Endothelial cell of umbilical vein (primary cell): ENCODE measurements at regions not wholly inside any gene's neighbourhood (a gene's known extent, or its start where the extent isn't known, plus 50 kb on each side); places are given as distances from the start of the nearest gene placed in this dataset.

Experiments used
- BruUV-seq: library from RNA; stranded (reverse); fragments of 400-500 nt; replicated peaks from 2 replicates; lab custom pipeline; 2021; lab: Mats Ljungman, UMichigan
- CTCF ChIA-PET: fragments of 300-600, 350-600 bp; sonication (Branson Sonifier 250); formaldehyde crosslinking; loops from one replicate; lab custom pipeline; 2021; ENCODE audit warnings: antibody characterized with exemption, inconsistent platforms; lab: Charles Lee
- POLR2A ChIA-PET: fragments of 300-600, 350-600 bp; sonication (Branson Sonifier 250); formaldehyde crosslinking; loops from one replicate; lab custom pipeline; 2021; ENCODE audit warnings: antibody characterized with exemption, inconsistent platforms; lab: Charles Lee
- DNase-seq: peaks from one replicate; pipeline ENCODE4 v3.0.0-alpha.2; 2011; ENCODE audit warnings: low read depth, low spot score
- FAIRE-seq: peaks from 2 replicates; lab custom pipeline; 2011; peaks lifted over from hg19 to GRCh38; lab: Jason Lieb, UNC
- H2AFZ ChIP-seq: 2 replicates; pipeline ENCODE4 v1.6.0; 2012; ENCODE audit warnings: low read depth, low read length, control low read depth, inconsistent platforms
- H3K27ac ChIP-seq: 2 replicates; pipeline ENCODE4 v1.5.1; 2011; ENCODE audit warnings: low read depth, mild to moderate bottlenecking, control low read depth, low read length, moderate library complexity; ENCODE audit not compliant: insufficient read depth
- H3K27me3 ChIP-seq, 2 experiments: 2 replicates each; pipeline versions ENCODE4 v1.6.0 to v1.6.1; 2011; ENCODE audit warnings: low read length in 2 of 2, mixed read lengths in 1 of 2; ENCODE audit not compliant: control insufficient read depth in 2 of 2, insufficient read depth in 2 of 2
- H3K36me3 ChIP-seq, 2 experiments: 2 replicates in 1 of 2; 3 replicates in 1 of 2; pipeline ENCODE4 v1.5.1; 2011; ENCODE audit warnings: low read length in 2 of 2, mild to moderate bottlenecking in 1 of 2, moderate library complexity in 1 of 2; ENCODE audit not compliant: control insufficient read depth in 2 of 2, insufficient read depth in 2 of 2; ENCODE audit errors: extremely low read depth in 1 of 2
- H3K4me1 ChIP-seq: 3 replicates; pipeline ENCODE4 v1.5.1; 2011; ENCODE audit warnings: mild to moderate bottlenecking, low read length; ENCODE audit not compliant: control insufficient read depth, insufficient read depth; ENCODE audit errors: extremely low read depth
- H3K4me2 ChIP-seq: 2 replicates; pipeline ENCODE4 v1.6.1; 2011; ENCODE audit warnings: low read length, control low read depth, mixed read lengths; ENCODE audit not compliant: insufficient read depth
- H3K4me3 ChIP-seq, 3 experiments: fragments of 200-600 bp in 1 of 3; sonication (generic), shearing (Covaris generic) in 1 of 3; replicated peaks in 1 of 3; 2 replicates each; pipeline ENCODE4 v1.5.1; 2011 to 2016; ENCODE audit warnings: control low read depth in 3 of 3, low read length in 3 of 3, mild to moderate bottlenecking in 2 of 3, inconsistent platforms in 1 of 3, low read depth in 1 of 3, moderate library complexity in 1 of 3; ENCODE audit not compliant: insufficient read depth in 1 of 3
- H3K79me2 ChIP-seq: 2 replicates; pipeline ENCODE4 v1.6.0; 2012; ENCODE audit warnings: low read length, inconsistent platforms; ENCODE audit not compliant: control insufficient read depth, insufficient read depth
- H3K9ac ChIP-seq: replicated peaks from 2 replicates; pipeline ENCODE3; 2011; ENCODE audit warnings: low read length, control low read depth; ENCODE audit not compliant: insufficient read depth; ENCODE audit errors: extremely low read depth
- H3K9me1 ChIP-seq: replicated peaks from 3 replicates; pipeline ENCODE4 v1.6.0; 2011; ENCODE audit warnings: mild to moderate bottlenecking, low read length; ENCODE audit not compliant: control insufficient read depth, insufficient read depth; ENCODE audit errors: extremely low read depth
- H3K9me3 ChIP-seq: replicated peaks from 2 replicates; pipeline ENCODE4 v1.5.1; 2012; ENCODE audit warnings: low read length, inconsistent platforms; ENCODE audit not compliant: control insufficient read depth, insufficient read depth
- H4K20me1 ChIP-seq: replicated peaks from 2 replicates; pipeline ENCODE3; 2011; ENCODE audit warnings: mild to moderate bottlenecking, low read length; ENCODE audit not compliant: control insufficient read depth, insufficient read depth; ENCODE audit errors: extremely low read depth
- CTCF ChIP-seq, 2 donors: IDR thresholded peaks; 1 replicate in 1 of 2; 2 replicates in 1 of 2; pipeline ENCODE4 v1.5.1; 2011; ENCODE audit warnings: low read length in 2 of 2, mild to moderate bottlenecking in 2 of 2, moderate library complexity in 2 of 2, control low read depth in 1 of 2, inconsistent platforms in 1 of 2, low read depth in 1 of 2; ENCODE audit not compliant: insufficient read depth in 1 of 2; ENCODE audit errors: extremely low read depth in 1 of 2
- EZH2 ChIP-seq: IDR thresholded peaks from 2 replicates; pipeline ENCODE4 v1.6.1; 2012; ENCODE audit warnings: borderline replicate concordance, low read depth, mild to moderate bottlenecking, moderate library complexity, low read length, inconsistent platforms; ENCODE audit not compliant: severe bottlenecking
- FOS ChIP-seq: IDR thresholded peaks from 2 replicates; pipeline ENCODE4 v1.6.1; 2011; ENCODE audit warnings: mild to moderate bottlenecking, low read length, moderate library complexity, borderline replicate concordance; ENCODE audit not compliant: insufficient read depth
- GATA2 ChIP-seq: IDR thresholded peaks from 2 replicates; pipeline ENCODE4 v1.7.0; 2011; ENCODE audit warnings: low read depth, mild to moderate bottlenecking, moderate library complexity, mixed read lengths, low read length; ENCODE audit not compliant: insufficient read length, insufficient read depth
- JUN ChIP-seq: IDR thresholded peaks from 2 replicates; pipeline ENCODE4 v1.6.1; 2011; ENCODE audit warnings: borderline replicate concordance, low read depth; ENCODE audit not compliant: insufficient read length, insufficient read depth
- MYC ChIP-seq: IDR thresholded peaks from one replicate; pipeline ENCODE4 v1.6.1; 2011; ENCODE audit warnings: mild to moderate bottlenecking, low read depth, low read length
- POLR2A ChIP-seq: IDR thresholded peaks from 2 replicates; pipeline ENCODE4 v1.6.1; 2012; ENCODE audit warnings: low read depth, mild to moderate bottlenecking, control low read depth, low read length
- POLR2AphosphoS5 ChIP-seq: IDR thresholded peaks from 2 replicates; pipeline ENCODE4 v1.6.1; 2012; ENCODE audit warnings: low read depth, mild to moderate bottlenecking, control low read depth, low read length, moderate library complexity; ENCODE audit not compliant: insufficient read depth
- dilution Hi-C: fragments of 300-500 bp; cut with MboI; formaldehyde crosslinking; loops from one replicate; pipeline ENCODE4 v1.15.0; 2019; ENCODE audit warnings: low sequenced_read_pairs; ENCODE audit not compliant: extremely low pct_ligation_motif_present
- intact Hi-C: fragments of 100-400 bp; cut with micrococcal nuclease; formaldehyde crosslinking; loops from one replicate; pipeline ENCODE4 v1.10.0; 2022
- TF ChIP-seq, protein P1 (sequence below): IDR thresholded peaks from 2 replicates; pipeline ENCODE4 v1.6.1; 2011; ENCODE audit not compliant: insufficient read depth, insufficient read length

DNA sequence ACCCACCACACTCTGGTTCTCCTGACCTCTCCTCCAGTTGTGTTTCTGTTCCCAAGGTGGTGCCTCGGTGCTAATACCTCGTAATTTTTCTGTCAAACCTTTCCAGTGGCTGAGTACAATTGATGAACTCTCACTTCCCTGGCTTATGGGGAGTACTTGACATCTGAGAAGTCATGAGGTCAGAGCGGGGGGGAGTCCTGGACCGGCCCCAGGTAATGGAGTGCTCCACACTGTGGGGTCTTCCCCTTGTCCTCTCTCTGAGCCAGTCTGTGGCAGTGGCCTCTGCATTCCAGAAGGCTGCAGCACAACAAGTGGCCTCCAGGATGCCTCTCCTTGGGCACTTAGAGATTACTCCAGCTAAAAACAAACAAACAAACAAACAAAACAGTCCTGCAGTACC lies 122.5 kb upstream of the TRIM2 start:
- Histone ChIP-seq H3K9me1 (no peaks in the 10 kb centered on the region), H3K4me1 (no peaks in the 10 kb centered on the region), H3K9ac (no peak overlapping the region), H3K79me2 (no peaks in the 10 kb centered on the region), H2AFZ (no peak overlapping the region), H3K36me3 (no peaks in the 10 kb centered on the region), H4K20me1 (no peaks in the 10 kb centered on the region), H3K4me2 (no peak overlapping the region), H3K27ac (no peak overlapping the region), H3K9me3 (no peaks in the 10 kb centered on the region), H3K27me3 (peaks cover 2 to 7% of the 10 kb centered on the region in 2 experiments), H3K4me3 (no peak overlapping the region)
- ChIA-PET POLR2A (no interaction called here), CTCF (interaction anchor here (4.7 kb wide), 1 partner anchor 46 kb away, joined by 138 read pairs; no protein-coding TSS in a partner anchor)
- no TSS peak for BruUV-seq
- TF ChIP-seq MYC, result no peak
- no peak for TF ChIP-seq FOS
- no peak for TF ChIP-seq POLR2A
- no peak for TF ChIP-seq CTCF (IDR thresholded peaks at IDR 0.05; ENCODE audit: extremely low read depth in 1 of 2, insufficient read depth in 1 of 2, low read depth in 1 of 2, low read length in 2 of 2)
- TF ChIP-seq POLR2AphosphoS5, result no peak
- TF ChIP-seq GATA2, result no peak
- no peak for TF ChIP-seq EZH2
- TF ChIP-seq, protein P1, sequence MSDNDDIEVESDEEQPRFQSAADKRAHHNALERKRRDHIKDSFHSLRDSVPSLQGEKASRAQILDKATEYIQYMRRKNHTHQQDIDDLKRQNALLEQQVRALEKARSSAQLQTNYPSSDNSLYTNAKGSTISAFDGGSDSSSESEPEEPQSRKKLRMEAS, result no peak
- TF ChIP-seq JUN, result no peak
- intact Hi-C loops (loop anchor here (10.0 kb wide), 1 partner anchor 147 kb away; the partner anchor contains the start of gene FHDC1), dilution Hi-C loops (no loop called here)
- DNase-seq, result no peak
- FAIRE-seq, result no peak
